Large intestine (tissue), 3 donors: ENCODE measurements at regions not wholly inside any gene's neighbourhood (a gene's known extent, or its start where the extent isn't known, plus 50 kb on each side); places are given as distances from the start of the nearest gene placed in this dataset.

Experiments used
- DNase-seq, 2 donors: peaks; one replicate each; pipeline versions ENCODE4 v3.0.0 to v3.0.0-alpha.2; 2013
- H3K27ac ChIP-seq: one replicate; pipeline ENCODE4 v1.5.1; 2013; ENCODE audit warnings: low read length
- H3K27me3 ChIP-seq: 2 replicates; pipeline ENCODE4 v1.6.1; 2013; ENCODE audit warnings: low read length; ENCODE audit not compliant: control insufficient read depth, insufficient read depth
- H3K36me3 ChIP-seq: 2 replicates; pipeline ENCODE4 v1.6.1; 2013; ENCODE audit warnings: low read length; ENCODE audit not compliant: control insufficient read depth, insufficient read depth
- H3K4me1 ChIP-seq: one replicate; pipeline ENCODE4 v1.6.1; 2013; ENCODE audit warnings: low read length; ENCODE audit not compliant: control insufficient read depth, insufficient read depth
- H3K4me3 ChIP-seq: one replicate; pipeline ENCODE4 v1.5.1; 2013; ENCODE audit warnings: low read length
- H3K9me3 ChIP-seq: one replicate; pipeline ENCODE4 v1.6.1; 2013; ENCODE audit warnings: mild to moderate bottlenecking, low read depth, low read length, moderate library complexity; ENCODE audit not compliant: control insufficient read depth
- WGBS: methylation state at CpG from one replicate; pipeline ENCODE4 v1.1.5; 2013; ENCODE audit warnings: low lambda C conversion rate; ENCODE audit not compliant: insufficient coverage; 5-methylcytosine and 5-hydroxymethylcytosine counted together

DNA sequence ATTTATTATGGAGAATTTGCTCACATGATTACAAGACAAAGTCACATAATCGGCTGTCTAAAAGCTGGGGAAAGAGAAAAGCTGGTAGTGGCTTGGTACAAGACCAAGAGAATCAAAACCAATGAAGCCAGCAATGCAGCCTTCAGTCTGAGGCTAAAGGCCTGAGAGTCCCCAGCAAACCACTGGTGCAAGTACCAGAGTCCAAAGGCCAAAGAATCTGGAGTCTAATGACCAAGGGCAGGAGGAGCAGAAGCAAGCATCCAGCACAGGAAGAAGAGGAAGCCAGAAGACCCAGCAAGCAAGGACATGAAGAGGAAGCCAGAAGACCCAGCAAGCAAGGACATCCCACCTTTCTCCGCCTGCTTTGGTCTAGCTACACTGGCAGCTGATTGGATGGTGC lies 250.6 kb upstream of the SALL1 start:
- H3K36me3 ChIP-seq: no peaks in the 10 kb centered on the region
- H3K4me3 ChIP-seq: no peak overlapping the region
- no peak overlapping the region for H3K27ac ChIP-seq
- DNase-seq: no peak
- H3K27me3 ChIP-seq: no peaks in the 10 kb centered on the region
- H3K4me1 ChIP-seq: peaks cover 5% of the 10 kb centered on the region
- peaks cover 6% of the 10 kb centered on the region for H3K9me3 ChIP-seq
- no CpG with 5 or more reads among the region's 2 CpGs for WGBS

GRCh38 chr16:51399908-51400670 lies 249.0 kb upstream of the SALL1 start:
- no CpG with 5 or more reads among the region's 5 CpGs for WGBS
- Histone ChIP-seq H3K4me3 (no peak overlapping the region), H3K27me3 (no peaks in the 10 kb centered on the region), H3K27ac (no peak overlapping the region), H3K9me3 (peaks cover 6% of the 10 kb centered on the region), H3K4me1 (peaks cover 5% of the 10 kb centered on the region), H3K36me3 (no peaks in the 10 kb centered on the region)
- no peak for DNase-seq

- H3K27me3 ChIP-seq: peaks cover 7% of the 10 kb centered on the region
- no peak overlapping the region for H3K4me3 ChIP-seq
- no peaks in the 10 kb centered on the region for H3K4me1 ChIP-seq
- no peaks in the 10 kb centered on the region for H3K36me3 ChIP-seq
- H3K27ac ChIP-seq: no peak overlapping the region
- DNase-seq: no peak
- no peaks in the 10 kb centered on the region for H3K9me3 ChIP-seq
These were observed 243.4 kb upstream of the SALL1 start for GRCh38 chr16:51394421-51394820.

GRCh38 chr16:51393381-51394005 lies 242.4 kb upstream of the SALL1 start:
- no peaks in the 10 kb centered on the region for H3K4me1 ChIP-seq
- no peak overlapping the region for H3K27ac ChIP-seq
- no peaks in the 10 kb centered on the region for H3K36me3 ChIP-seq
- no peaks in the 10 kb centered on the region for H3K9me3 ChIP-seq
- peaks cover 7% of the 10 kb centered on the region for H3K27me3 ChIP-seq
- WGBS: 80% methylated on average over 2 of the region's 2 CpGs
- DNase-seq: no peak
- H3K4me3 ChIP-seq: no peak overlapping the region

DNA sequence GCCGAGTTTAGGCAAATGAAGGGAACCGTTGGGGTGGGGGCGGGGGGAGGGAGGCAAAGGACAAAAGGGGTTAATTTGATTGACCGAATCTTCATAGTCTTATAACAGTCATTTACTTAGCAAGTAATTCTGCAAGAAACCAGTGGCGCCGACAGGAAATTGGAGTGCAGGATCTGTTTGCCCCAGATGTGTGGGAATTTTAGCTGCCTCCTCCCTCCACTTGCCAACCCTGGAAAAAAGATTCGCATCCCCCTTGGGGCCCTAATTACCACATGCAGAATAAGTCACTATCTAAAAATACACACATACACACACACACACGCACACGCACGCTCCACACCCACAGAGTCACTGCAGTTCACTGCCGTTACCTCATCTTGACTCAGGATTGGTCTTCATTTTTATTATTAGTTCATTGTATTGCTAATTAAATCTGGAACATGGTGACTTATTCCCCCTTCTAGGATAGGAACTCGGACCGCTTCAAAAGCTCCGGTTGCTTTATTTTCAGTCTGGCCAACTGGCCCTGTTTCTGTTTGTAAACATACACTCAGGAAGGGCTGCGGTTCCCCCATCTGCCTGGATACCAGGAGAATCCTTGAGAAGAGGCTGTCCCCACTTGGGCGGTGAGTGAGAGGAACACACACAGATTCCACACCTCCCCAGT lies 241.6 kb upstream of the SALL1 start:
- Histone ChIP-seq H3K9me3 (no peaks in the 10 kb centered on the region), H3K27me3 (peaks cover 7% of the 10 kb centered on the region), H3K36me3 (no peaks in the 10 kb centered on the region), H3K4me3 (no peak overlapping the region), H3K27ac (no peak overlapping the region), H3K4me1 (no peaks in the 10 kb centered on the region)
- WGBS: 72% methylated on average over 3 of the region's 16 CpGs
- no peak for DNase-seq

DNA sequence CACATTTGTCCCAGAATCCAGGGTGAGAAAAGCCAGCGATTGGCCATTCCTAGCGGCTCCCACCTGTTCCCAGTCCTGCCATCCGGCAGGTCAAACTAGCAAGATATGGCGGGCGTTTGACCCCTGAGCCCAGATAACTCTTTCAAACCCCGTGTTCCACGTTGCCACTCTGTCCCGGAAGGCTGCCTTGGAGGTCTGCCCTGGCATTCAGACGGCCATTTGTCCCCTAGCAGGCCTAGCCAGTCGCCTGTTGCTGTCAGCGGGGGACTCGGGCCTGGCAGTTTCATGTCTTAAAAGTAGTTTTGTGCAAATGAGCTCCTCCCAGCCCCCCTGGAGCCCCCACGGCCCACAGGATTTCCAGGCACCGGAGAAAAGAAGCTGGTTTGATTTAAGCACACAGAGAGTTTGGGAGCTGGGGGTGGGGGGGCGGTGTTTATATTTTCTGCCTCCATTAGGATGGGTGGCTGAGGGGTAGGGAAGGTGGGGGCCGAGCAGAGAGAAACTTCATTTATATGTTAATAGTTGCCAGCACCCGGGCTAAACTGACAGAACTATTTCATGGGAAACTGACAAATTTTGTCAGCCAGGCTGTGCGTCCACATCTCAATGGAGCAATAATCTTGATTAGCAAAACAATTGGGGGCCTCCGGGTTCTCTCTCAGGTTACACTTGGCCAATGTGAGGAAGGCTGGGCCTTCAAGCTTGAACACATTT lies 240.9 kb upstream of the SALL1 start:
- H3K36me3 ChIP-seq: no peaks in the 10 kb centered on the region
- no CpG with 5 or more reads among the region's 19 CpGs for WGBS
- no peaks in the 10 kb centered on the region for H3K4me1 ChIP-seq
- no peaks in the 10 kb centered on the region for H3K9me3 ChIP-seq
- DNase-seq: no peak
- no peak overlapping the region for H3K27ac ChIP-seq
- H3K27me3 ChIP-seq: peaks cover 7% of the 10 kb centered on the region
- H3K4me3 ChIP-seq: no peak overlapping the region

DNA sequence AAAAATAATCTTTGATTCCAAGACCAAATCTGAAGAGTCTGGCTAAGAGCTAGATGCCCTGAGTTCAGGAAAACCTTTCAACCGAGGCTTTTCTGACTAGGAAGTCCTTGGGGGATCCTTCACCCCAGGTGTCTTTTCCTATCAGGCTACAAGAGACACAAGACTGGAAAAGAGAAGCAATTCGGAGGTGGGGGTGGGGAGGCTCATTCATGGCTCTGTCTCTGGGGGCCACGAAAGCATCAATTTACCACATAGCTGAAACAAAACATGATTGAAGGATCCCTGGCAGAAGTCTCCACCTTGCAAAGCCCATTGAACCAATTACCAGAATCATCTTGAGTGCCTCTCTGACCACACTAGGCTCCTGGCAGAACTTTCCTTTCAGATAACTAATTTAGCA lies 239.8 kb upstream of the SALL1 start:
- H3K9me3 ChIP-seq: no peaks in the 10 kb centered on the region
- H3K27me3 ChIP-seq: peaks cover 7% of the 10 kb centered on the region
- H3K27ac ChIP-seq: no peak overlapping the region
- H3K4me3 ChIP-seq: no peak overlapping the region
- no CpG with 5 or more reads among the region's 3 CpGs for WGBS
- no peak for DNase-seq
- H3K36me3 ChIP-seq: no peaks in the 10 kb centered on the region
- no peaks in the 10 kb centered on the region for H3K4me1 ChIP-seq

DNA sequence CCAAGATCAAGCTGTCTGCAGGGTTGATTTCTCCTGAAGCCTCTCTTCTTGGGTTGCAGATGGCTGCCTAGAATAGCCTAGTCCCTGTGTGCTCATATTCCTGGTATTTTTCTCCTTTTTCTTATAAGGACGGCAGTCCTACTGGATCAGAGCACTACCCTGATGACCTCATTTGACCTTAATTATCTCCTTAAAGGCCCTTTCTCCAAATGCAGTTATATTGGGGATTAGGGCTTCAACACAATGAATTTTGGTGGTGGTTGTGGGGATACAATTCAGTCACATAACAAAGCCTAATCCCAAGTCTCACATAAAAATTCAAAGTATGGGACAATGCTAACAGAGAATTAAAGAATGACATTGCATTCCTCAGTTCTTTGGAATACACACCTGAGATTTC lies 238.8 kb upstream of the SALL1 start:
- WGBS: no CpG with 5 or more reads among the region's 1 CpG
- Histone ChIP-seq H3K36me3 (no peaks in the 10 kb centered on the region), H3K27me3 (peaks cover 8% of the 10 kb centered on the region), H3K4me3 (no peak overlapping the region), H3K9me3 (no peaks in the 10 kb centered on the region), H3K4me1 (no peaks in the 10 kb centered on the region), H3K27ac (no peak overlapping the region)
- DNase-seq: no peak

DNA sequence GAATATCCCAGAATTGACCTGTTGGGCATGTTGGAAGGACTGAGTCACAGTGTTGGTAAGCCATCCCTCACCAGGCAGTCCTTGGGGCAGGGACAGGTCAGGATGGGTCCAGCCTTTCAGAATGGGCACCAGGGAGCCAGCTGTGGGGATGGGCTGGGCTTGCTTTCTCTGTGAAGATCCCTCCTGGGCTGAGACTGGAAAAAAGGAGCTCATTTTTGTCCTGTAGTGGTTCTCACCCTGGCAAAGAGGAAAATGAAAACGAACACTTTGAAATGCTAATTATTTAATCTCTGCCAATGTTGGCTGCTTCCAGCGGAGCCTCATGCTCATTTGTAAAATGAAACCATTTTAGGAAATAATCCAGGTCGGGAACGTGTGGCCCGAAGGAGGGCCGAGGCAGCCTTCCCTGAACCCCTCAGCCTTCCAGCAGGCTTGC lies 237.5 kb upstream of the SALL1 start:
- Histone ChIP-seq H3K27me3 (peaks cover 9% of the 10 kb centered on the region), H3K36me3 (no peaks in the 10 kb centered on the region), H3K4me1 (no peaks in the 10 kb centered on the region), H3K9me3 (no peaks in the 10 kb centered on the region), H3K27ac (no peak overlapping the region), H3K4me3 (no peak overlapping the region)
- DNase-seq: no peak
- WGBS: 80% methylated on average over 1 of the region's 6 CpGs

- H3K27ac ChIP-seq: no peak overlapping the region
- no peaks in the 10 kb centered on the region for H3K4me1 ChIP-seq
- no peak for DNase-seq
- peaks cover 2% of the 10 kb centered on the region for H3K27me3 ChIP-seq
- H3K9me3 ChIP-seq: no peaks in the 10 kb centered on the region
- no peaks in the 10 kb centered on the region for H3K36me3 ChIP-seq
- no peak overlapping the region for H3K4me3 ChIP-seq
- WGBS: no CpG with 5 or more reads among the region's 3 CpGs
These were observed 232.8 kb upstream of the SALL1 start for GRCh38 chr16:51383909-51384308.
